ENCODE measurements at regions not wholly inside any gene's neighbourhood (a gene's known extent, or its start where the extent isn't known, plus 50 kb on each side); places are given as distances from the start of the nearest gene placed in this dataset.

DNA sequence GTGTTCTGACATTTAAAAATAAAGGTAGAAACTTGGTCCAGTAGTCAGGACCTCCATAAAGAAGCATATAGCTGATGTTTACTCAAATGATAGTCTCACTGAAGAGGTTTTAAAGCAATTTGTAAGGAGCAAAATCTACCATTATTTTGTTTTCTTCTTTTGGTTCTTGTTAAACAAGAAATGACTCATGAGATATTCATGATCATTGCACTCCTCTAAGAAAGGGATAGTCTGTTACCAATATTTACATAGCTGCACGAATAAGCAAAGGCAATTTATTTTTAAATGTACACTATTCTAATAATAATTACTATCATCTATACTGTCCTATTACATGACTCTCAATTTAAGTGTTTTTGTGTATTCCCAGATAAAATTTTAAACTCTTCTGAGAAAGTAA lies 397.9 kb downstream of the FAM47B start:
- no peaks in the 10 kb centered on the region for H3K9me3 Mint-ChIP-seq
- no peaks in the 10 kb centered on the region for H3K9me3 ChIP-seq (ENCODE audit: low read depth)
- TF ChIP-seq EZH2phosphoT487 (IDR thresholded peaks at IDR 0.05) (no peak), EZH2 (IDR thresholded peaks at IDR 0.05) (no peak), CTCF (IDR thresholded peaks at IDR 0.05) (no peak)
- H4K20me1 ChIP-seq (ENCODE audit: low read depth): no peaks in the 10 kb centered on the region
- H3K4me3 ChIP-seq: no peak overlapping the region
- no peak overlapping the region for H3K4me2 ChIP-seq
- no peak overlapping the region for H3K4me3 Mint-ChIP-seq
- H3K4me1 ChIP-seq: no peaks in the 10 kb centered on the region
- H3K27ac Mint-ChIP-seq: no peak overlapping the region
- DNase-seq (ENCODE audit: low spot score): no peak
- no peaks in the 10 kb centered on the region for H3K36me3 Mint-ChIP-seq
- no peak overlapping the region for H3K9ac ChIP-seq
- no peaks in the 10 kb centered on the region for H3K79me2 ChIP-seq (ENCODE audit: low read depth)
- no peaks in the 10 kb centered on the region for H3K27me3 Mint-ChIP-seq (ENCODE audit: insufficient read depth, low read depth)
- H3K36me3 ChIP-seq: no peaks in the 10 kb centered on the region
- no peaks in the 10 kb centered on the region for H3F3A ChIP-seq (ENCODE audit: low read depth)
- H2AFZ ChIP-seq (replicated peaks): no peak overlapping the region
- no peaks in the 10 kb centered on the region for H3K4me1 Mint-ChIP-seq
- H3K27ac ChIP-seq: no peak overlapping the region
- H3K27me3 ChIP-seq: no peaks in the 10 kb centered on the region

- peaks cover 3% of the 10 kb centered on the region for H3K9me3 Mint-ChIP-seq
Observed at GRCh38 chrX:35351212-35351611, 408.6 kb downstream of the FAM47B start.

DNA sequence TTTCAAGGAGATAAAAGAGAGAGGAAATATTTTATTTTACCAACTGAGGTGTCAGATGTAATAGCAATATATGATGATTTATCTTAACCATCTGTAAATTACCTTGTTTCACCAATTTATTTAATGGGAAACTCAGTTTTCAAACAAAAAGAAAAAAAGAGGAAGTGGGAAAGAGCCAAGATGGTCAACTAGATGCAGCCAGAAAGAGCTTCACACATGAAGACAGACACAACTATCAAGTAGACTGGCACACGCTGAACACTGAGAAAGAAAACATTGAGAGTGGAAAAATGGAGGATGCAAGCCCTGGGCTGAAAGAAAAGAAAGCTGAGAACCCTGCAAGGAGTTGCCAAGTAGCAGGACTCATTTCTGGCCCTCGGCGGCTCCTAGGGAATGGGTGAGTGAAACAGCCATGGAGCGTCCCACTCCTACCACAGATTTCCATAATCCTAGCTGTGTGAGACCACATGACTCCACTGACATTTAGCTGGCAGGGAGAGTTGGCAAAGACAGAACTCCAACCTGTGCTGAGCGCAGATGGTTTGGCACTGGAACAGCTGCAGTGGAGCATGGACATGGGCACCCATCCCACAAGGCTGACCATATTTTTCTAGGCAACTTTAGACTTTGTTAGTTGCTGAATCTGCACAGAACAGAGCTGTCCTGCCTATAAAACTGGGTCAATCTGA lies 409.3 kb downstream of the FAM47B start:
- Mint-ChIP-seq H3K9me3 (peaks cover 7% of the 10 kb centered on the region), H3K27me3 (ENCODE audit: insufficient read depth, low read depth) (no peaks in the 10 kb centered on the region), H3K4me3 (no peak overlapping the region), H3K27ac (no peak overlapping the region), H3K4me1 (no peaks in the 10 kb centered on the region), H3K36me3 (no peaks in the 10 kb centered on the region)
- Histone ChIP-seq H3K9me3 (ENCODE audit: low read depth) (peaks cover 5% of the 10 kb centered on the region), H3K4me3 (no peak overlapping the region), H2AFZ (replicated peaks) (no peak overlapping the region), H3K36me3 (no peaks in the 10 kb centered on the region), H3K4me1 (no peaks in the 10 kb centered on the region), H4K20me1 (ENCODE audit: low read depth) (no peaks in the 10 kb centered on the region), H3F3A (ENCODE audit: low read depth) (no peaks in the 10 kb centered on the region), H3K9ac (no peak overlapping the region), H3K79me2 (ENCODE audit: low read depth) (no peaks in the 10 kb centered on the region), H3K27me3 (no peaks in the 10 kb centered on the region), H3K27ac (no peak overlapping the region), H3K4me2 (no peak overlapping the region)
- TF ChIP-seq CTCF (IDR thresholded peaks at IDR 0.05) (no peak), EZH2 (IDR thresholded peaks at IDR 0.05) (no peak), EZH2phosphoT487 (IDR thresholded peaks at IDR 0.05) (no peak)
- no peak for DNase-seq (ENCODE audit: low spot score)

More at GRCh38 chrX:35351212-35351611, 408.6 kb downstream of the FAM47B start:
- Histone ChIP-seq H3K9me3 (ENCODE audit: low read depth) (no peaks in the 10 kb centered on the region), H3K27me3 (no peaks in the 10 kb centered on the region), H3F3A (ENCODE audit: low read depth) (no peaks in the 10 kb centered on the region), H3K27ac (no peak overlapping the region), H2AFZ (replicated peaks) (no peak overlapping the region), H3K79me2 (ENCODE audit: low read depth) (no peaks in the 10 kb centered on the region), H3K4me1 (no peaks in the 10 kb centered on the region), H3K9ac (no peak overlapping the region), H3K4me3 (no peak overlapping the region), H3K36me3 (no peaks in the 10 kb centered on the region), H4K20me1 (ENCODE audit: low read depth) (no peaks in the 10 kb centered on the region), H3K4me2 (no peak overlapping the region)
- TF ChIP-seq CTCF (IDR thresholded peaks at IDR 0.05): no peak
- no peak overlapping the region for H3K4me3 Mint-ChIP-seq
- no peaks in the 10 kb centered on the region for H3K4me1 Mint-ChIP-seq
- H3K27me3 Mint-ChIP-seq (ENCODE audit: insufficient read depth, low read depth): no peaks in the 10 kb centered on the region
- no peaks in the 10 kb centered on the region for H3K36me3 Mint-ChIP-seq
- no peak overlapping the region for H3K27ac Mint-ChIP-seq
- DNase-seq (ENCODE audit: low spot score): no peak
